ENCODE measurements at regions not wholly inside any gene's neighbourhood (a gene's known extent, or its start where the extent isn't known, plus 50 kb on each side); places are given as distances from the start of the nearest gene placed in this dataset.

DNA sequence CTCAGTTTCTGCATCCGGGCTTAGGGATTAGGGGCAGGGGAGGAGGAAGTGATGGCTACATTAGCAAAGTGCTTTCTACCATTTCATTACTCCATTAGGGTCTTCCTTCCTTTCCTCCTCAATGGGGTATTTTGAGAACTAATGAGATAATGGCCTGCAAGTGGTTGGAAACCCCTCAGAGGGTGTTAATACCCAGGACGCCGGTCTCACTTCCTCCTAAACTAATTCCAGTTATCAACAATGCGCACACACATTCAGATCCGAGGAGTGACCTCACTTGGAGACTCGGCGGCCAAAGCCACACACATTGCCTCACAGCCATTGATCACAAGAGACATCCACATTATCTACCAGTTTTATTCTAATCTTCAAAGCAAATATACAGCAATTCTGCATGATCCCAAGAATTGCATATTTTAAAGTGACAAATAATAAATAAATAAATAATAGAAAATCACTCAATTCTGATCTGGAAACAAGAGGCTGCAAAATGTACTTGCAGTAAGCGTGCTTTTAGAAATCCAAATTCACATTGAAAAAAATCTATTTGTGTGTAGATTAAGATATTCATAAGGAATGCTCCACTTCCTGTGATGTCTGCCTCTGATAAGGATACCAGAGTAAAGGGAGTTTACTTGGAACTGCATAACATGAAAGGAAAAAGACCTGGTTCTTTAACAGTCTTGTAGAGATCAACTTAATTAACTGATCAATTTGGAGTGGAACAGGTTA lies 329.1 kb downstream of the FBXW7 start:
- no peaks in the 10 kb centered on the region for H4K20me1 ChIP-seq (ENCODE audit: low read length)
- no peak overlapping the region for H3K4me3 ChIP-seq (ENCODE audit: low read length)
- ChIA-PET POLR2A (ENCODE audit: unreplicated experiment) (no interaction called here), CTCF (no interaction called here)
- H3K4me2 ChIP-seq (ENCODE audit: low read length): no peak overlapping the region
- H3K36me3 ChIP-seq (ENCODE audit: low read depth, low read length): no peaks in the 10 kb centered on the region
- H3K27me3 ChIP-seq (ENCODE audit: low read length): no peaks in the 10 kb centered on the region
- H3K9ac ChIP-seq (ENCODE audit: low read length): no peak overlapping the region
- no TSS peak for BruUV-seq (replicated peaks)
- no peak overlapping the region for H3K27ac ChIP-seq (ENCODE audit: low read length)
- DNase-seq (no peak), ATAC-seq (no peak)
- no peaks in the 10 kb centered on the region for H3K4me1 ChIP-seq (ENCODE audit: insufficient read depth, low read length)
- H3K9me2 ChIP-seq (replicated peaks; ENCODE audit: low read length): no peaks in the 10 kb centered on the region
- intact Hi-C loops (cut with micrococcal nuclease): no loop called here
- TF ChIP-seq EZH2 (IDR thresholded peaks at IDR 0.05; ENCODE audit: low read length, unreplicated experiment) (no peak), CTCF (conservative IDR thresholded peaks at IDR 0.05; ENCODE audit: low read depth, low read length) (no peak), EZH2phosphoT487 (IDR thresholded peaks at IDR 0.05; ENCODE audit: borderline replicate concordance, low read length) (no peak)
- no peaks in the 10 kb centered on the region for H3F3A ChIP-seq (ENCODE audit: low read length, unreplicated experiment)
- H2AFZ ChIP-seq (ENCODE audit: low read length): no peak overlapping the region
- no peaks in the 10 kb centered on the region for H3K9me3 ChIP-seq (ENCODE audit: low read length)
- no peaks in the 10 kb centered on the region for H3K79me2 ChIP-seq (ENCODE audit: low read length)

DNA sequence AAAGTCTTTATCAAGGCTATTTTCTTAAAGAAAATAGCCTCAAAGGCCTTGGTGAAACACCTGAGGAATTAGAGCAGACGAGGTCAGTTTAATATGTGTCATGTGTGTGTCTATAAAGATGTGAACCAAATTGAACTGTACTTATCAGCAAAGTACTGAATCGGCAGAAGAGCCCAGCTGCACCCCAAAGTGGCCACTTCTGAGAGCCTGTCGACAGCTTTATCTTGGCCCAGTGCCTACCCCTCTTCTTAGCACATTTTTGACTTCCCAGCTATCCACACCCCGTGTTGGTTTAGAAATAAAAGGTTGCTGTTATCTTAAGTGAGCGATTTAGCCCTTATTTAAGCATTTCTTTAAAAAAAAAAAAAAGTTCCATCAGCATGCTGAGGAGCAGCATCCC lies 329.7 kb downstream of the FBXW7 start:
- no peaks in the 10 kb centered on the region for H4K20me1 ChIP-seq (ENCODE audit: low read length)
- no peaks in the 10 kb centered on the region for H3K9me2 ChIP-seq (replicated peaks; ENCODE audit: low read length)
- TF ChIP-seq EZH2phosphoT487 (IDR thresholded peaks at IDR 0.05; ENCODE audit: borderline replicate concordance, low read length) (no peak), EZH2 (IDR thresholded peaks at IDR 0.05; ENCODE audit: low read length, unreplicated experiment) (no peak), CTCF (conservative IDR thresholded peaks at IDR 0.05; ENCODE audit: low read depth, low read length) (no peak)
- no peak overlapping the region for H3K4me3 ChIP-seq (ENCODE audit: low read length)
- BruUV-seq (replicated peaks): no TSS peak
- no peak overlapping the region for H2AFZ ChIP-seq (ENCODE audit: low read length)
- POLR2A ChIA-PET (ENCODE audit: unreplicated experiment): no interaction called here
- CTCF ChIA-PET: no interaction called here
- no peaks in the 10 kb centered on the region for H3K27me3 ChIP-seq (ENCODE audit: low read length)
- H3K9ac ChIP-seq (ENCODE audit: low read length): no peak overlapping the region
- ATAC-seq (no peak), DNase-seq (no peak)
- H3F3A ChIP-seq (ENCODE audit: low read length, unreplicated experiment): no peaks in the 10 kb centered on the region
- no peaks in the 10 kb centered on the region for H3K79me2 ChIP-seq (ENCODE audit: low read length)
- intact Hi-C loops (cut with micrococcal nuclease): no loop called here
- H3K9me3 ChIP-seq (ENCODE audit: low read length): no peaks in the 10 kb centered on the region
- H3K4me1 ChIP-seq (ENCODE audit: insufficient read depth, low read length): no peaks in the 10 kb centered on the region
- H3K4me2 ChIP-seq (ENCODE audit: low read length): no peak overlapping the region
- no peaks in the 10 kb centered on the region for H3K36me3 ChIP-seq (ENCODE audit: low read depth, low read length)
- no peak overlapping the region for H3K27ac ChIP-seq (ENCODE audit: low read length)

DNA sequence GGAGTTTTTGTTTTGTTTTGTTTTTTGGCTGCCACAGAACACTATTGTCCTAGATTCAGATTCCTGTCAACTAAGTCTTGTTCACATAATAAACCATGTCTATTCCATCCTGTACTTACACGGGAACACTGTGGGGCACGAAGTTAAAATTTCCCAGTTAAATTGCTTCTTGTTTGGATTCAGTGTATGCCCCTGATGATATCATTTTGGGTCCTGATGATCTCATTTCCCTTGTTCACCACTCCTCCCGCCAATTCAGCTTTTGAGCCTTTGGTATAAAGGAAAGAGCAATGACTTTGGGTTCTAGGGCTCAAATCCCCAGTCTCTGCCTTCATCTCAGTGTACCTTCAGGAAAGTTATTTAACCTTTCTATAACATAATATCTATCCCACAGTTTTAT lies 333.5 kb downstream of the FBXW7 start:
- no peak for DNase-seq
- H2AFZ ChIP-seq (ENCODE audit: low read length): no peak overlapping the region
- H3K27me3 ChIP-seq (ENCODE audit: low read length): no peaks in the 10 kb centered on the region
- no peak overlapping the region for H3K27ac ChIP-seq (ENCODE audit: low read length)
- no peaks in the 10 kb centered on the region for H3K9me3 ChIP-seq (ENCODE audit: low read length)
- ChIA-PET POLR2A (ENCODE audit: unreplicated experiment) (no interaction called here), CTCF (no interaction called here)
- H4K20me1 ChIP-seq (ENCODE audit: low read length): no peaks in the 10 kb centered on the region
- no peaks in the 10 kb centered on the region for H3K36me3 ChIP-seq (ENCODE audit: low read depth, low read length)
- no peaks in the 10 kb centered on the region for H3K9me2 ChIP-seq (replicated peaks; ENCODE audit: low read length)
- H3K4me2 ChIP-seq (ENCODE audit: low read length): no peak overlapping the region
- no peak overlapping the region for H3K9ac ChIP-seq (ENCODE audit: low read length)
- TF ChIP-seq CTCF (conservative IDR thresholded peaks at IDR 0.05; ENCODE audit: low read depth, low read length): no peak
- intact Hi-C loops (cut with micrococcal nuclease): no loop called here
- BruUV-seq (replicated peaks): no TSS peak
- no peak for ATAC-seq
- no peak overlapping the region for H3K4me3 ChIP-seq (ENCODE audit: low read length)
- H3K4me1 ChIP-seq (ENCODE audit: insufficient read depth, low read length): no peaks in the 10 kb centered on the region
- no peaks in the 10 kb centered on the region for H3F3A ChIP-seq (ENCODE audit: low read length, unreplicated experiment)
- no peaks in the 10 kb centered on the region for H3K79me2 ChIP-seq (ENCODE audit: low read length)

Measured in PC-3 (cell line).